Left kidney (tissue), 1 donor: ENCODE measurements at regions not wholly inside any gene's neighbourhood (a gene's known extent, or its start where the extent isn't known, plus 50 kb on each side); places are given as distances from the start of the nearest gene placed in this dataset.

ENCODE experiments used
- DNase-seq: peaks from one replicate; pipeline ENCODE4 v3.0.0-alpha.2; 2013

GRCh38 chr1:29584362-29584761, 348.0 kb downstream of the PTPRU start:
- no peak for DNase-seq

- no peak for DNase-seq
Observed at GRCh38 chr1:29583727-29584126, 347.4 kb downstream of the PTPRU start.

- DNase-seq, result no peak
Observed at GRCh38 chr1:29581256-29581655, 344.9 kb downstream of the PTPRU start.

- DNase-seq, result no peak
Observed at GRCh38 chr1:29579821-29580425, 343.6 kb downstream of the PTPRU start.

GRCh38 chr1:29577512-29577911, 341.2 kb downstream of the PTPRU start:
- DNase-seq, result no peak

GRCh38 chr1:29576510-29576909, 340.2 kb downstream of the PTPRU start:
- no peak for DNase-seq

- DNase-seq, result no peak
Observed at GRCh38 chr1:29575826-29576225, 339.5 kb downstream of the PTPRU start.

- DNase-seq, result no peak
Observed at GRCh38 chr1:29575277-29575676, 339.0 kb downstream of the PTPRU start.

- no peak for DNase-seq
Observed at GRCh38 chr1:29574871-29575270, 338.5 kb downstream of the PTPRU start.

GRCh38 chr1:29569971-29570634, 333.8 kb downstream of the PTPRU start:
- DNase-seq, result no peak

GRCh38 chr1:29567257-29567656, 330.9 kb downstream of the PTPRU start:
- DNase-seq, result no peak

GRCh38 chr1:29565490-29565889, 329.2 kb downstream of the PTPRU start:
- DNase-seq, result no peak

- no peak for DNase-seq
Observed at GRCh38 chr1:29563571-29563970, 327.2 kb downstream of the PTPRU start.

- no peak for DNase-seq
Observed at GRCh38 chr1:29563092-29563491, 326.8 kb downstream of the PTPRU start.

- DNase-seq, result no peak
Observed at GRCh38 chr1:29559056-29559455, 322.7 kb downstream of the PTPRU start.

GRCh38 chr1:29557701-29558600, 321.6 kb downstream of the PTPRU start:
- DNase-seq, result no peak

- DNase-seq, result no peak
Observed at GRCh38 chr1:29557066-29557465, 320.7 kb downstream of the PTPRU start.

- DNase-seq, result no peak
Observed at GRCh38 chr1:29556657-29557056, 320.3 kb downstream of the PTPRU start.

GRCh38 chr1:29555043-29555620, 318.8 kb downstream of the PTPRU start:
- no peak for DNase-seq

- DNase-seq, result no peak
Observed at GRCh38 chr1:29554208-29554778, 318.0 kb downstream of the PTPRU start.

- no peak for DNase-seq
Observed at GRCh38 chr1:29551123-29551936, 315.0 kb downstream of the PTPRU start.
